Stomach (tissue), 8 donors: ENCODE measurements at regions not wholly inside any gene's neighbourhood (a gene's known extent, or its start where the extent isn't known, plus 50 kb on each side); places are given as distances from the start of the nearest gene placed in this dataset.

Experiments used
- DNase-seq, 2 donors: peaks; one replicate each; pipeline versions ENCODE4 v3.0.0 to v3.0.0-alpha.2; 2013 to 2019
- H3K27ac ChIP-seq, 5 donors: fragments of 200-600 bp in 4 of 5; sonication (generic) in 4 of 5; one replicate each; pipeline ENCODE4 v1.5.1; 2013 to 2019; ENCODE audit warnings: mild to moderate bottlenecking in 1 of 5, moderate library complexity in 1 of 5
- H3K27me3 ChIP-seq, 3 donors: fragments of 200-600 bp; sonication (generic); one replicate each; pipeline ENCODE4 v1.5.1; 2017 to 2019; ENCODE audit warnings: mixed run types in 1 of 3
- H3K36me3 ChIP-seq, 4 donors: fragments of 200-600 bp; sonication (generic); 1 replicate in 3 of 4; 2 replicates in 1 of 4; pipeline ENCODE4 v1.5.1; 2016 to 2019
- H3K4me1 ChIP-seq, 4 donors: fragments of 200-600 bp; sonication (generic); one replicate each; pipeline ENCODE4 v1.5.1; 2016 to 2019
- H3K4me3 ChIP-seq, 4 donors: fragments of 200-600 bp; sonication (generic) in 3 of 4; one replicate each; pipeline ENCODE4 v1.5.1; 2016 to 2019; ENCODE audit warnings: mild to moderate bottlenecking in 1 of 4
- H3K9me3 ChIP-seq, 4 donors: fragments of 200-600 bp; sonication (generic); one replicate each; pipeline ENCODE4 v1.5.1; 2016 to 2019
- EP300 ChIP-seq: sonication (generic); formaldehyde crosslinking; IDR thresholded peaks from one replicate; pipeline ENCODE4 v1.6.1; 2017; ENCODE audit warnings: antibody characterized with exemption
- POLR2A ChIP-seq, 4 donors: fragments of 450-650 bp; IDR thresholded peaks; one replicate each; pipeline ENCODE4 v1.6.1; 2016; ENCODE audit warnings: antibody characterized with exemption in 4 of 4, control low read depth in 2 of 4, mild to moderate bottlenecking in 1 of 4, moderate library complexity in 1 of 4
- POLR2AphosphoS5 ChIP-seq, 3 donors: sonication (generic); formaldehyde crosslinking; IDR thresholded peaks; one replicate each; pipeline ENCODE4 v1.6.1; 2016; ENCODE audit warnings: antibody characterized with exemption in 3 of 3
- WGBS, 5 donors: extraction: QIAGEN DNeasy Blood & Tissue Kit in 3 of 5; methylation state at CpG; one replicate each; pipeline versions ENCODE4 v1.1.5 to v1.1.7; 2013 to 2018; 5-methylcytosine and 5-hydroxymethylcytosine counted together
- intact Hi-C: fragments of 100-400 bp; cut with DNase I; formaldehyde crosslinking; loops from one replicate; pipeline ENCODE4 v1.15.1; 2023; ENCODE audit warnings: low total_unique reads
- TF ChIP-seq, protein P1 (sequence below), 7 experiments: fragments of 450-650 bp in 4 of 7; fragments of 200-600 bp in 3 of 7; sonication (generic) in 3 of 7; IDR thresholded peaks; one replicate each; pipeline ENCODE4 v1.5.1; 2016 to 2019; ENCODE audit warnings: antibody characterized with exemption in 7 of 7, control low read depth in 2 of 7, mild to moderate bottlenecking in 1 of 7
- donor health status: healthy with polysubstance abuse.
- donor health status: Bipolar disorder and iron deficiency.
- donor health status: healthy.

DNA sequence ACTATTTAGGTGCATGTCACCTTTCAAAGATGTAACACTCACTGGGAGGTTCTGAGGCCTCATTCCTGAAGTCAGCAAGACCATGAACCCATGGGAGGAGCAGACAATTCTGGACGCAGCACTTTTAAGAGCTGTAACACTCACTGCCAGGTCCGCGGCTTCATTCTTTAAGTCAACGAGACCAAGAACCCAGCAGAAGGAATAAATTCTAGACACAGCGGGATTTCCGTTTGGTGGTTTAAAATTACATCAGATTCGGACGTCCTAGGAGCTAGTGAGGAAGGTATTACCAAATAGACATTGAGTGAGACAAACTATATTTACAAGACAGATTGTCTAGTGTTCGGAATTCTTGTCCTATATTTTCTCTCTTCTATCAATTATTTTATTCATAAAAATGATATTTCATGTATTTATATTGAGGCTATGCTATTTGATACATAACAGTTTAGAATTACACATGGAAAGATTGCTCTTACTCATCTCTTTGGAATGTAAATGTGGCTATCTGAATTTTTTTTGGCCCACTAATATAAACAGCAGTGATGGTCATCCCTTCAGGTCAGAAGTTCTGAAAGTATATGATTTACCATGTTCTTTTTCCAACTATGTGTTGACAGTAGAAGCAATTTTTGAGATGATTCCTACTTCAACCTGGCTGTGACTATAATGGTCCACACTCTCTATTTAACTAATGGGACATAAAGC, 1973.0 kb upstream of the FLRT2 start:
- no peak for TF ChIP-seq EP300
- TF ChIP-seq, protein P1, sequence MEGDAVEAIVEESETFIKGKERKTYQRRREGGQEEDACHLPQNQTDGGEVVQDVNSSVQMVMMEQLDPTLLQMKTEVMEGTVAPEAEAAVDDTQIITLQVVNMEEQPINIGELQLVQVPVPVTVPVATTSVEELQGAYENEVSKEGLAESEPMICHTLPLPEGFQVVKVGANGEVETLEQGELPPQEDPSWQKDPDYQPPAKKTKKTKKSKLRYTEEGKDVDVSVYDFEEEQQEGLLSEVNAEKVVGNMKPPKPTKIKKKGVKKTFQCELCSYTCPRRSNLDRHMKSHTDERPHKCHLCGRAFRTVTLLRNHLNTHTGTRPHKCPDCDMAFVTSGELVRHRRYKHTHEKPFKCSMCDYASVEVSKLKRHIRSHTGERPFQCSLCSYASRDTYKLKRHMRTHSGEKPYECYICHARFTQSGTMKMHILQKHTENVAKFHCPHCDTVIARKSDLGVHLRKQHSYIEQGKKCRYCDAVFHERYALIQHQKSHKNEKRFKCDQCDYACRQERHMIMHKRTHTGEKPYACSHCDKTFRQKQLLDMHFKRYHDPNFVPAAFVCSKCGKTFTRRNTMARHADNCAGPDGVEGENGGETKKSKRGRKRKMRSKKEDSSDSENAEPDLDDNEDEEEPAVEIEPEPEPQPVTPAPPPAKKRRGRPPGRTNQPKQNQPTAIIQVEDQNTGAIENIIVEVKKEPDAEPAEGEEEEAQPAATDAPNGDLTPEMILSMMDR (IDR thresholded peaks at IDR 0.05) = no peak
- no peak for TF ChIP-seq POLR2AphosphoS5 (IDR thresholded peaks at IDR 0.05)
- no peak for TF ChIP-seq POLR2A (IDR thresholded peaks at IDR 0.05)
- H3K4me3 ChIP-seq = no peak overlapping the region
- intact Hi-C loops = no loop called here
- H3K27me3 ChIP-seq = no peaks in the 10 kb centered on the region
- peaks cover 0 to 10% (median 0%) of the 10 kb centered on the region in 4 donors for H3K9me3 ChIP-seq
- DNase-seq = no peak
- H3K4me1 ChIP-seq = no peaks in the 10 kb centered on the region
- WGBS, 5 donors = 90 to 94% (median 91%) methylated on average over 9 of the region's 9 CpGs
- no peak overlapping the region for H3K27ac ChIP-seq
- H3K36me3 ChIP-seq = no peaks in the 10 kb centered on the region

DNA sequence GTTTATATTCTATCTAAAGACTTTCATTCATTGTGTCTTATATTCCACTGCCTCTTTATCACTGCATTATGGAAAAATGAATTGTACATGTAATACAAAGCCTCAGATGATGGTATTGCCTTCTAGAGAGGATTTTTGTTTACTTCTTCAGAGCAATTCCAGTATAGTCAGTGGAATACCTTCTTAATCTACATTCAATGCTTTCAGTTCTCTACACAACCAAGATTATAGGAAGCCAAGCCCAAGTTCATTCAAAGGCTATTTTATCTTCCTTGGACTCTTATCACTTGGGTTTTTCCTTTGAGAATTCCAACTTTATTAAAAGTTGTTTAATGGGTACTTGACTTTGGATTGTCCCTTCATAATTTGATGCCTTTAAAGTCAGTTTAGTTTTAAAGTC, 1971.0 kb upstream of the FLRT2 start:
- intact Hi-C loops = no loop called here

DNA sequence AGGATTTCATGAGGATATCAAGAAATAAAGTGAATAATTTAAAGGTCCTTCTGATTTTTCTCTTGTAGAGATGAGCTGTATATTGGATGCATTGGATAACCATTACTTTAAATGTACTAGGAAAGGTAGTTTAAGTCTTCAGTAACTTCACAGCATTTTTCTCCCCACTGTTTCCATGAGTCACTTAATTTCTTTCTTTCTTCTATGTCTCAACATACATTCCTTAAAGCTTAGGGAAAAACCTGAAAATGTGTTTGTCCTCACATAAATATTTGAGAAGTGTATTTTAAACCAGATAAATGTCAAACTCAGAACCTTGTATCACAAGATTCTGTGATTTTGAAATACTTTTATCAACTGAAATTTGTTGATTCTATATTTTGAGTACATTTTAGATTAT, 1970.2 kb upstream of the FLRT2 start:
- intact Hi-C loops = no loop called here
- no peak overlapping the region for H3K27ac ChIP-seq
- TF ChIP-seq POLR2A (IDR thresholded peaks at IDR 0.05) = no peak
- no peaks in the 10 kb centered on the region for H3K4me1 ChIP-seq
- DNase-seq = no peak
- no peaks in the 10 kb centered on the region for H3K27me3 ChIP-seq
- H3K4me3 ChIP-seq = no peak overlapping the region
- no peaks in the 10 kb centered on the region for H3K36me3 ChIP-seq
- H3K9me3 ChIP-seq = peaks cover 0 to 10% (median 0%) of the 10 kb centered on the region in 4 donors

More for the DNA sequence above, 1971.0 kb upstream of the FLRT2 start:
- DNase-seq = no peak
- Histone ChIP-seq H3K36me3 (no peaks in the 10 kb centered on the region), H3K9me3 (peaks cover 0 to 10% (median 0%) of the 10 kb centered on the region in 4 donors), H3K4me3 (no peak overlapping the region), H3K27me3 (no peaks in the 10 kb centered on the region), H3K27ac (no peak overlapping the region), H3K4me1 (no peaks in the 10 kb centered on the region)
- TF ChIP-seq, protein P1 (IDR thresholded peaks at IDR 0.05) = no peak
- TF ChIP-seq EP300 (no peak), POLR2AphosphoS5 (IDR thresholded peaks at IDR 0.05) (no peak), POLR2A (IDR thresholded peaks at IDR 0.05) (no peak)

DNA sequence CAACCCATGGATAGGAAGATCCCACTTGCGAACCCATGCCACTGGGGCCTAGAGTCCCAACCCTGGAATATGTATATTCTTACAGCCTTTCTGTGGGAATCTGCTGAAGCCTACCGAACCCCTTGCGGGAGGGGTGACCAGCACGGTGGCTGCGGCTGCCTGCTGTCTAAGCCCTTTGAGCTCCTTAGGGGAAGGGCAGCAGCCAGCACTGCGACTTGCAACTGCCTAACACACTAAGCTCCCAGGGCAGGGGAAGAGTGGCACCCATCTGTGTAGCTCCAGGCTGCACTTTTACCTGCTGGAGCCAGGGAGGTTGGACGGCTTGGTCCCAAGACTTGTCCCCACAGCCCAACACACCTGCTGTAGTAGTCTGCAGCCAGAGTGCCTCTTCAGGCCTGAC, 1968.7 kb upstream of the FLRT2 start:
- no peak overlapping the region for H3K4me3 ChIP-seq
- no peak for DNase-seq
- peaks cover 0 to 12% (median 2%) of the 10 kb centered on the region in 4 donors for H3K9me3 ChIP-seq
- no peak overlapping the region for H3K27ac ChIP-seq
- TF ChIP-seq EP300 (no peak), POLR2A (IDR thresholded peaks at IDR 0.05) (no peak), POLR2AphosphoS5 (IDR thresholded peaks at IDR 0.05) (no peak)
- TF ChIP-seq, protein P1 (IDR thresholded peaks at IDR 0.05) = no peak
- H3K27me3 ChIP-seq = no peaks in the 10 kb centered on the region
- WGBS, 5 donors = 79 to 97% (median 85%) methylated on average over 5 to 7 of the region's 7 CpGs
- no peaks in the 10 kb centered on the region for H3K4me1 ChIP-seq
- no peaks in the 10 kb centered on the region for H3K36me3 ChIP-seq
- intact Hi-C loops = no loop called here

DNA sequence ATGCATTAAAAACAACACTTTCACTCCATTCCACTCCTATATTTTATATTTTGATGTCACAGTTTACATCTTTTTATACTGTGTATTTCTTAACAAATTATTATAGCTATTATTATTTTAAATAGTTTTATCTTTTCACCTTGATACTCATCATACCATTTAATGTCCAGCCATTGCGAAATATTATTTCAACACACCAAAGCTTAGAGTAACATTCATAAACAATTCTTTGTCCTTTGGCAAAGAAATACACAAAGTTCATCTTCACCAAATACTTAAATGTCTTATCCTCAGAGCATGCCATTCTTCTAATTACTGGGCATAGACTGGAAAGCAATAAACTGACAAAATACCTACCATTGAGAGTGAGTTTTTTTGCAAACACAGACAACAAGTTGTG, 1963.4 kb upstream of the FLRT2 start:
- H3K27ac ChIP-seq = no peak overlapping the region
- H3K27me3 ChIP-seq = no peaks in the 10 kb centered on the region
- no peak for TF ChIP-seq POLR2AphosphoS5 (IDR thresholded peaks at IDR 0.05)
- TF ChIP-seq, protein P1 (IDR thresholded peaks at IDR 0.05) = no peak
- TF ChIP-seq EP300 = no peak
- no peak for TF ChIP-seq POLR2A (IDR thresholded peaks at IDR 0.05)
- intact Hi-C loops = no loop called here
- H3K4me3 ChIP-seq = no peak overlapping the region
- DNase-seq = no peak
- 88 to 94% (median 89%) methylated on average over 1 of the region's 1 CpG for WGBS, 5 donors
- H3K36me3 ChIP-seq = no peaks in the 10 kb centered on the region
- peaks cover 0 to 5% (median 2%) of the 10 kb centered on the region in 4 donors for H3K9me3 ChIP-seq
- no peaks in the 10 kb centered on the region for H3K4me1 ChIP-seq
